ENCODE measurements at regions not wholly inside any gene's neighbourhood (a gene's known extent, or its start where the extent isn't known, plus 50 kb on each side); places are given as distances from the start of the nearest gene placed in this dataset.

- TF ChIP-seq EZH2phosphoT487 (IDR thresholded peaks at IDR 0.05; ENCODE audit: low read depth) (no peak), CTCF (IDR thresholded peaks at IDR 0.05; ENCODE audit: low read depth, low read length) (no peak)
These were observed 244.3 kb upstream of the KCND2 start for GRCh38 chr7:120028636-120029035.

All from OCI-LY3 (cell line).